GM21381 (cell line): ENCODE measurements at regions not wholly inside any gene's neighbourhood (a gene's known extent, or its start where the extent isn't known, plus 50 kb on each side); places are given as distances from the start of the nearest gene placed in this dataset.
"Not testable (repeated sequence)": the region's sequence is repeated elsewhere in the genome, so short reads cannot be mapped to it uniquely, and the experiment has no call there.

ENCODE experiments used
- ATAC-seq: cut with Tn5 transposase; IDR thresholded peaks from one replicate; pipeline ENCODE4 v1.9.1; 2021; ENCODE audit warnings: mild to moderate bottlenecking, moderate library complexity; ENCODE audit not compliant: unreplicated experiment

- ATAC-seq = no peak
Measured at GRCh38 chr14:56996721-56997399, 186.6 kb upstream of the OTX2 start.

- no peak for ATAC-seq
Measured at GRCh38 chr14:56995010-56995409, 184.7 kb upstream of the OTX2 start.

- no peak for ATAC-seq
Measured at GRCh38 chr14:56992332-56992820, 182.1 kb upstream of the OTX2 start.

- not testable (repeated sequence) for ATAC-seq
Measured at GRCh38 chr14:56990991-56991627, 180.8 kb upstream of the OTX2 start.

DNA sequence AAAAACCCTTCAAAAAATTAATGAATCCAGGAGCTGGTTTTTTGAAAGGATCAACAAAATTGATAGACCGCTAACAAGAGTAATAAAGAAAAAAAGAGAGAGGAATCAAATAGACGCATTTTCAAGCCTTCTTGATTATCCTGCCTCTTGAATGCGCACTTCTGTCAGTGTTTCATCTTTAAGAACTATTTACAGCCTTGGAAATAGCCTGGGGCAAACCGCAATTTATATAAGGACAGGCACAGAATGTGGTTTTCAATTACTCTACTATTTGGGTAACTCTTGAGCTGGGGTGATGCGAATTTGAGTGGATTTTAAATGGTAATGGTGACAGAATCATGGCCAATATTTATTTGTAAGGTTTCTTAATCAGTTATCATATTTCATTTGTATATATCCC, 179.1 kb upstream of the OTX2 start:
- no peak for ATAC-seq

GRCh38 chr14:56979936-56980335, 169.7 kb upstream of the OTX2 start:
- no peak for ATAC-seq

DNA sequence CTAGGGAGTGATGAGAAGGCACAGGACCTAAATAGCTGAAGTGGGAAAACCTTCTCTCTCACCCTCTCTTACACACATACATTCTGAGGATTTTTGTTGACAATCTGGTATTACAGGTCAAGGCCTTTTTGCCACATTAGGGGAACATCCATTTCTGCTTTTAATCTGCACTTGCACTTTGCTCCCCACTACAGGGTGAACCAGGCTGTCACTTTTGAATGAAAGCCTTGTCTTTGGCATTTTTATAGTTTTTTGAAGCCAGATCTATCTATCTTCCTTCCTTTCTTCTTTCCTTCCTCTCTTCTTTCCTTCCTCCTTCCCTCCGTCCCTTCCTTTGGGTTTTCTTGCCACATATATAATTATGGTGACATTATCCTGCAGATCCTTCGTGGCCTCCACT, 165.9 kb upstream of the OTX2 start:
- ATAC-seq = no peak

- ATAC-seq = no peak
Measured at GRCh38 chr14:56975521-56975920, 165.2 kb upstream of the OTX2 start.

- no peak for ATAC-seq
Measured at GRCh38 chr14:56972948-56973347, 162.7 kb upstream of the OTX2 start.

DNA sequence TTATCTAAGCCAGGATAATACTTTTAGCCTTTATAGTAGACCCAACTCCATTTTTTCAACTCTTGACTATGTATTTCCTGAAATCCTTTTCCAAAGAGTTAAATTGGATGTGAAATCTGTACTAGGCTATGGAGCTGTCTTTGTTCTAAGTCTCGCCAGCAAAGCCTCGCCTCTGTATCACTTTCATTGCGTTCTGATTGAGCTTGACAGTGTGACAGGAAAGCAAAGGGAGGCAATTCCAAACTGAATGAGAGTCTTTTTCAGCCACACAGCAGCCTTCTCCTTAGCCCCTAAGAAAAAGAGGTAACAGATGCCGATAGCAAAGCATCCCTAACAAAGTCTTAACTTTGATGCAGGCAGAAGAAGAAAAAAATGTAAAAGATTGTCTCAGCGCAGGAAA, 154.6 kb upstream of the OTX2 start:
- ATAC-seq = no peak

DNA sequence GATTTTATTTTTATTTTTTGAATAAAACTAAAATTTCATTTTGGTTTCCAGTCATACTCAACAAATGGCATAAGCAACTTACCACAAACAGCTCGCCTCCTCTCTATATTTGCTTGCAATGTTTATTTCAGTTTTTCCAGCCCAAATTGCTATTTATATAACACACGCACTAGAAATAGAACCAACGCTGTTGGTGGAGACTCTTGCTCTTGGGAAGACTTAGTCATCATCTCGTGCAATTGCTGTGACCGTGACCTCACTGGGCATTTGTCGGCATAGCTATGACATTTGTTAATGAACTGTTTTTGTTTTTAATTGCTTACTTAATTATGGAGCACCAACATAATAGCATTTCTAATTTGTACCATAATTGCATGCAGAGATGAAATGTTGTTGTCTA, 153.1 kb upstream of the OTX2 start:
- ATAC-seq = no peak

- no peak for ATAC-seq
Measured at GRCh38 chr14:56962444-56963080, 152.3 kb upstream of the OTX2 start.

- ATAC-seq = no peak
Measured at GRCh38 chr14:56959869-56960268, 149.6 kb upstream of the OTX2 start.

DNA sequence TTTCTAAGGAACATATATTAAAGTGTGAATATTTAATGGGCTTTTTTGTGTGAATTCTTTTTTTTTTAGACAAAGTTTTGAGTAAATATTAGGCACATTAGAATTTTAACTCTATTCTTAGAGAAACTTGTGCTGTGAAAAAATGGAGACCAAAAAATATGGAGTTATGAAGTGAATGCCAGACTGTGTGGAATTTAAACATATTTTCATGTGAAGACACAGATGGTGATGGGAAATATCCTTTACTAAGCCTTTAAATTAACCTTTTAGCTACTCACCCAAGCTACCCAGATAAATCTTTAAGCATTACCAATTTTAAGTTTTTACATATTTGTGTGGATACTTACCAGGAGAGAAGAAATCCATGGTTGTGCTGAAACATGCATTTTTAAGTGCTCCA, 148.8 kb upstream of the OTX2 start:
- no peak for ATAC-seq

DNA sequence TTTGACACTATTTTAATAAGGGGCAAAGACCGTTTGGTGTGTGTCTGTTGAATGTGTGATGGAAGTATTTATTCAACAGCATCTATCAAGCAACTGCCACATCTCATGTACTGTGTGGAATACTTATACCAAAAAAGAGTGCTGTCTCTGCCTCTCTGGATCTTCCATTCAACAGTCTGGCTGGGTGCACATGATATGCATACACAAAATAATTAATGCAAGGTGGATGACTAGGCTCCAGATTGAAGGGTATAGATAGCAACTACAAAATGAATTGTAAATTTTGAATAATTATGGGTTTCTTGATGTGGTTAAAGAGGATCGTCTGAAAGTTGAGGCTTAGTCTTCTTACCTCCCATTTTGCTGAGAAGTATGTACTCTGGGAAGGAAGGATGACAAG, 145.9 kb upstream of the OTX2 start:
- ATAC-seq = no peak

DNA sequence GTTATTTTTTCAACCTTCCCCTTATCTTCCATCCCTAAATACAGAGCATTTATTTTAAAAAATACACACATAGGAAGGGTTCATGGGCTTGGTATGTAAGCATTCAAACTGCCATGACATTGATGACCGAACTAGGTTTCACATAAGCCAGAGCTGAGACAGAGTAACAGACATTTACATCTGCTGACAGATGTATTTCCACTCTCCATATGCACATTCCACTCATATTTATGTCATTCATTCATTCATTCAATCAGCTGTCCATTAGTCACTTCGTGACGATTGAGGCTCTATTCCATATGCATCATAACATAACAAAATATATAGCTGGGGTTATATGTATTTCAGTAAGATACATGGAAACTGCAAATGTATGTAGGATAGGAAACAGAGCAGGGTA, 145.5 kb upstream of the OTX2 start:
- ATAC-seq = no peak

- no peak for ATAC-seq
Measured at GRCh38 chr14:56953884-56954283, 143.6 kb upstream of the OTX2 start.

GRCh38 chr14:56952766-56953473, 142.6 kb upstream of the OTX2 start:
- ATAC-seq = no peak

GRCh38 chr14:56949828-56950227, 139.5 kb upstream of the OTX2 start:
- no peak for ATAC-seq

- no peak for ATAC-seq
Measured at GRCh38 chr14:56945291-56945690, 135.0 kb upstream of the OTX2 start.

DNA sequence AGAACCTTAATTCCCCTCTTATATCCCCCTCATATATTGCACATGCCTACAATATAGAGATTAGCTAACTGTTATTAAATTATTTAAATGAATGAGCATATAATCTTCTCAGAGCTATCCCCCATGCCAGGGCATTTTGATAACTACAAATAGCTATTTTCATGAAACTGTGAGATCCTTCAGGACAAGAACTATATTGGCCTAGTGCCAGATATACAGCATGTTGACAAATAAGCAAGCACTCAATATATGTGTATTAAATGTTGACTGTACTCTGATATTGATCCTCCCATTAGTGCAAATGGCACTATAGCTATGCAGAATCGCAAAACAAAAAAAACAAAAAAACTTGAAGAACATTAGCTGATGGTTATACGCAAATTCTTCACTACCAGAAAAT, 134.1 kb upstream of the OTX2 start:
- no peak for ATAC-seq

DNA sequence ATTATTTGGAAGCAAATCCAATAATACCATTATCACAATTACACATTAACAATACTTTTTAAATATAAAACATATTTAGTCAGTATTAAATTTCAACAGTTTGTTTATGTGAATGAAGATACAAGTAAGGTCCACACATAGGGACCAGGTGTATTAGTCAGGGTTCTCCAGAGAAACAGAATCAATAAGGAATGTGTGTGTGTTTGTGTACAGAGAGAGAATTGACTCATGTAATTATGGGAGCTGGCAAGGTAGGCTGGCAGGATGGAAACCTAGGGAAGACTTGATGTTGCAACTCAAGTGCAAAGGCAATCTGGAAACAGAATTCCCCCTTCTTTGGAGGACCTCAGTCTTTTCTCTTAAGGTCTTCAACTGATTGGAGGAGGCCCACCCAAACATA, 123.2 kb upstream of the OTX2 start:
- no peak for ATAC-seq
